ENCODE measurements at regions not wholly inside any gene's neighbourhood (a gene's known extent, or its start where the extent isn't known, plus 50 kb on each side); places are given as distances from the start of the nearest gene placed in this dataset.

- no peak overlapping the region for H3K27ac ChIP-seq
- TF ChIP-seq, protein P1, sequence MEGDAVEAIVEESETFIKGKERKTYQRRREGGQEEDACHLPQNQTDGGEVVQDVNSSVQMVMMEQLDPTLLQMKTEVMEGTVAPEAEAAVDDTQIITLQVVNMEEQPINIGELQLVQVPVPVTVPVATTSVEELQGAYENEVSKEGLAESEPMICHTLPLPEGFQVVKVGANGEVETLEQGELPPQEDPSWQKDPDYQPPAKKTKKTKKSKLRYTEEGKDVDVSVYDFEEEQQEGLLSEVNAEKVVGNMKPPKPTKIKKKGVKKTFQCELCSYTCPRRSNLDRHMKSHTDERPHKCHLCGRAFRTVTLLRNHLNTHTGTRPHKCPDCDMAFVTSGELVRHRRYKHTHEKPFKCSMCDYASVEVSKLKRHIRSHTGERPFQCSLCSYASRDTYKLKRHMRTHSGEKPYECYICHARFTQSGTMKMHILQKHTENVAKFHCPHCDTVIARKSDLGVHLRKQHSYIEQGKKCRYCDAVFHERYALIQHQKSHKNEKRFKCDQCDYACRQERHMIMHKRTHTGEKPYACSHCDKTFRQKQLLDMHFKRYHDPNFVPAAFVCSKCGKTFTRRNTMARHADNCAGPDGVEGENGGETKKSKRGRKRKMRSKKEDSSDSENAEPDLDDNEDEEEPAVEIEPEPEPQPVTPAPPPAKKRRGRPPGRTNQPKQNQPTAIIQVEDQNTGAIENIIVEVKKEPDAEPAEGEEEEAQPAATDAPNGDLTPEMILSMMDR (conservative IDR thresholded peaks at IDR 0.05): no peak
Observed at GRCh38 chr6:4668271-4669179, 107.7 kb upstream of the CDYL start.

DNA sequence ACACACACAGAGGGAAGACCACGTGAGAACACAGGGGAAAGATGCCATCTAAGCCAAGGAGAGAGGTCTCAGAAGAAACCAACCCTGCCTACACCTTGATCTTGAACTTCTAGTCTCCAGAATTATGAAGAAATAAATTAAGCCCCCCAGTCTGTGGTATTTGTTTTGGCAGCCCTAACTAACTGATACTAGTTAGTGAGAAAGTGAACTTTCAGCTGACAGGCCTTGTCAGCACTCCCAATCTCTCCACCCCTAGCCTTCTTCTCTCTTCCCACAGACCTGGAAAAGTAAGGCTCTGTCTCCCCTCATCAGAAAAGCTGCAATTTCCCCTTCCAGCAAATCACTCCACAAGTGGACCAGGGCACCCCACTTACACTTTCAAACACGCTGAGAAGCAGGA is 108.6 kb upstream of the CDYL start:
- H3K27ac ChIP-seq: no peak overlapping the region
- TF ChIP-seq, protein P1 (conservative IDR thresholded peaks at IDR 0.05): no peak

- TF ChIP-seq, protein P1 (conservative IDR thresholded peaks at IDR 0.05): no peak
Observed at GRCh38 chr6:4666886-4667513, 109.2 kb upstream of the CDYL start.

DNA sequence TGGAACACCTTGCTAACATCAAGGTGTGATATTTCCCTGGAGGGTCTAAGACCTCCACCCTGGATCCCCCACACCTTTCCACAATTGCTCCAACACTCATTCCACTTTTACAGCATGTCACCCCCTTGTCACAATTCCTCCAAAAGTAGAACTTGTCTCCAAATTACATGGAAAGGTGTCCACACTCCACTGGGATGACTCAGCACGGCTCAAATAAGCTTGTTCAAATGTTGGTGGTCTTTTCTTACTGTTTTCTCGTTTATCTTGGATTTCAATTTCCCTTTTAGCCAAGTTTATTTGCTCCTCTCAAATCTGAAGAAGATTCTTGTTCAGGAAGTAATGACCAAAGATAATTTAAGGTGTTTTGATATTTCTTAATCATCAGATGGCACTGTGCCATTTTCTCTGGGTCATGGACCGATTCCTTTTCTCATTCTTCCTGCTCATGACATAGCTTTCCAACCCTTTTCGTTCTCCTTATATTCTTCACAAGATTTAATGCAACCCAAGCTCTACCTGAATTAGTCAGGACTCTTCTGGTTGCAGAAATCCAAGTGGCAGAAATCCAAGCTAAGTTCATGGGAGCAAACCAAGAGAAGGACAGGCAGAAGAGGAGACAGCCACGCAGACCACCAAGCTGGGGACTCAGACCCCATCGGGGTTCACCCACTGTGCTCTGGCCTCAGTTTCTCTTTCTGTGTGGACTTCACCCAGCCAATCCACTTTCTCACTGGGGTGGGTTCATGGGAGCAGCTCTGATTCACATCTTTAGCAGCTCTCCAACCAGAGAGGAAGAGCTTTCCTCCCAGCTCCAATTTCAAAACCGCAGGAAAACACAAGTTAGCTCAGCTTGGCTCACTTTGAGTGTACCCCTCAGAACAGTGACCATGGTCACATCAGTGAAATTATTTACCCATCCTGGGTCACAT is 110.5 kb upstream of the CDYL start:
- TF ChIP-seq, protein P1 (conservative IDR thresholded peaks at IDR 0.05): no peak
- H3K27ac ChIP-seq: no peak overlapping the region

More at GRCh38 chr6:4666886-4667513, 109.2 kb upstream of the CDYL start:
- no peak overlapping the region for H3K27ac ChIP-seq

- no peak overlapping the region for H3K27ac ChIP-seq
- TF ChIP-seq, protein P1 (conservative IDR thresholded peaks at IDR 0.05): no peak
Observed at GRCh38 chr6:4664911-4665310, 111.3 kb upstream of the CDYL start.

DNA sequence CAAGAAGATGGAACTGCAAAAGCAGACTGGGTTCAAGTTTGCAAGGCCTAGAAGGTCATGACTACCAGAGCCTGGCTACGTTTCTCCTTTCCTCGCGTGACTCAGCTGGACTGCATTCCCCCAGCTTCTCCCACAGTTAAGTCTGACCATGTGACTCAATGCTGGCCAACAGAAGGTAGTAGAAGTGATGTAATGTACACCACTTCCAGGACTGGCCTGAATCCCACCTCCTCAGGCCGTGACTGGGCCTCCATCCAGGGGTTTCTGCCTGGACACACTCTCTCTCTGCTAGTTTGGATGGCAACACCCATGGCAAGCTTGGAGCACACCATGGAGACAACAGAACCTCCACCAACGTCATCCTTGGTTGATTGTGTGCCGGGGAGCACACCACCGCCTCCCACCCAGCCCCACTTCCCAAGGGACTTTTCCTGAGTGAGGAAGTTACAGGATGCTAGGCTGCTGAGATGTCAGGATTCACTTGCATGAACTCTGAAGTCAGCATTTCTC is 112.0 kb upstream of the CDYL start:
- TF ChIP-seq, protein P1 (conservative IDR thresholded peaks at IDR 0.05): no peak
- no peak overlapping the region for H3K27ac ChIP-seq

Data from VCaP (cell line).